C4-2B (cell line): ENCODE measurements at regions not wholly inside any gene's neighbourhood (a gene's known extent, or its start where the extent isn't known, plus 50 kb on each side); places are given as distances from the start of the nearest gene placed in this dataset.

ENCODE experiments used
- H3K27ac ChIP-seq: fragments of 450-650 bp; 2 replicates; pipeline ENCODE4 v1.5.1; 2017
- ZFX ChIP-seq: fragments of 450-650 bp; IDR thresholded peaks from 2 replicates; pipeline ENCODE4 v1.6.1; 2017
- TF ChIP-seq, protein P1 (sequence below): fragments of 450-650 bp; conservative IDR thresholded peaks from 2 replicates; pipeline ENCODE4 v1.5.1; 2017; ENCODE audit warnings: mild to moderate bottlenecking

DNA sequence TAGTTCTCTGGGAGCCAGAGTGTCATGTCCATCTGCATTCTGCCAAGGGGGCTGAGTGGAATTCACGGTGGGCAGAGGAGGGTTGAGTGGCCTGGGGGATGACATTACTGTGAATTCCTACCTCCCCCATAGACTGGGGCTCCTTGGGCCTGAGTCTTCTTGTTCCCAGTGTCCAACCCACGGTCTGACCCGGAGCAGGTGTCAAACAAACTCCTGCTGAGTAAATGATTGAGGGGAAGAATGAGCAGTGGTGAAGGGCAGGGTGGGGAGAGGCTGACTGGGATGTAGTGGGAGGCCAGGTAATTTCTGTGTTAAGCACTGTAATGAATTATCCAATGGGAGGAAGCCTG, 597.6 kb downstream of the MATN1 start:
- TF ChIP-seq ZFX: no peak
- TF ChIP-seq, protein P1, sequence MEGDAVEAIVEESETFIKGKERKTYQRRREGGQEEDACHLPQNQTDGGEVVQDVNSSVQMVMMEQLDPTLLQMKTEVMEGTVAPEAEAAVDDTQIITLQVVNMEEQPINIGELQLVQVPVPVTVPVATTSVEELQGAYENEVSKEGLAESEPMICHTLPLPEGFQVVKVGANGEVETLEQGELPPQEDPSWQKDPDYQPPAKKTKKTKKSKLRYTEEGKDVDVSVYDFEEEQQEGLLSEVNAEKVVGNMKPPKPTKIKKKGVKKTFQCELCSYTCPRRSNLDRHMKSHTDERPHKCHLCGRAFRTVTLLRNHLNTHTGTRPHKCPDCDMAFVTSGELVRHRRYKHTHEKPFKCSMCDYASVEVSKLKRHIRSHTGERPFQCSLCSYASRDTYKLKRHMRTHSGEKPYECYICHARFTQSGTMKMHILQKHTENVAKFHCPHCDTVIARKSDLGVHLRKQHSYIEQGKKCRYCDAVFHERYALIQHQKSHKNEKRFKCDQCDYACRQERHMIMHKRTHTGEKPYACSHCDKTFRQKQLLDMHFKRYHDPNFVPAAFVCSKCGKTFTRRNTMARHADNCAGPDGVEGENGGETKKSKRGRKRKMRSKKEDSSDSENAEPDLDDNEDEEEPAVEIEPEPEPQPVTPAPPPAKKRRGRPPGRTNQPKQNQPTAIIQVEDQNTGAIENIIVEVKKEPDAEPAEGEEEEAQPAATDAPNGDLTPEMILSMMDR: no peak
- no peak overlapping the region for H3K27ac ChIP-seq

DNA sequence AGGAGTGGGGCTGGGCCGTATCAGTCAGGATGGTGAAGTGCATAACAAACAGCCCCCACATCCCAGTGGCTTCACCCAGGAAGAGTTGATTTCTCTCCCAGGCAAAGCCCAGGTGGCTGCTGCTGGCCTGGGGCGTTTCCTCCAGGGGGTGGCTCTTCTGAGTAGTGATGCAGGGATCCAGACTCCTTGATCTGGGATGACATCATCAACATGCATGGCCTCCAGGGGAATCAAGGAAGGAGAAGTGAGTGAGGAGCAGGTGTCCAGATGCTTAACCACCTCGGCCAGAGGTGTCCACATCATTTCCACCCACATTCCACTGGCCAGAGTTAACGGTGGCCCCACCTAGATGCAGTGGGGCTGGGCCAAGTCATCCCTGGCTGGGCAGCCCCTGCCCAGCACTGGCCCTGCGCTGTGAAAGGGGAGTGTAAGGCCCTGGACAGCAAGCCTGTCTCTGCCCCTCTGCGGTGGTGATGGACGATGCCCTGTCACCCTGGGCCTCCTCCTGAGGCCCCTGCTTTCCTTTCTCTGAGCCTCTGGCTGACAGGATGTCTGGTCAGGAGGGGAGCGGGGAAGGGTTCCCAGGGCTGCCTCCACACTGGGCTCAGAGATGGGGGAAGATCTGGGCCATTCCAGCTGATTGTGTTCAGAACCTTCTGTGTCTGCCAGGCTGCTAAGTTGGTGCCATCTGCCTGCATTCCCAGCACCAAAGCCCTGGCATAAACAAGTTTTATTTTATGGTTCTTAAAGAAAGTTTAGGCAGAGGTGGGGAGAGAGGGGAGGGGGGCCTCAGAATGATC, 598.2 kb downstream of the MATN1 start:
- no peak for TF ChIP-seq ZFX
- H3K27ac ChIP-seq: no peak overlapping the region

- TF ChIP-seq ZFX: no peak
- TF ChIP-seq, protein P1: no peak
- no peak overlapping the region for H3K27ac ChIP-seq
These were observed 599.5 kb downstream of the MATN1 start for GRCh38 chr1:30123896-30124295.

DNA sequence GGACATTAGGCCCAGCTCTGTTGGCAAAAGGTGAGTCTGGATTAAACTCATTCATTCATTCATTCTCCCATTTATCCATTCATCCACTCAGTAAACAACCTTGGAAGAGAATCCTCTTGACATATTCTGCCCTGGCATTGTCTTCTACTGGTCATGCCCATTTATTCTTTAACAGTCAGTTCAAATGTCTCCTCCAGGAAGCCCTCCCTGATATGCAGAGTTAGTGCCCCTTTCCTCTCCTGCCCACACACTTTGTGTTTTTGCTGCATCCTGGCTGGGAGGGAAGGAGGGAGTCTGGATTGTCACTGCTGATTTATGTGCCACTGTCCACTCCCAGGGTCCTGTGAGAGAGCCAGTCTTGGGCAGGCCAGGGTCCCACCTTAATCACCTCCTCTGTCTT, 600.3 kb downstream of the MATN1 start:
- H3K27ac ChIP-seq: no peak overlapping the region
- no peak for TF ChIP-seq ZFX
- TF ChIP-seq, protein P1: no peak

GRCh38 chr1:30120245-30121000, 603.0 kb downstream of the MATN1 start:
- no peak for TF ChIP-seq ZFX
- TF ChIP-seq, protein P1: no peak

DNA sequence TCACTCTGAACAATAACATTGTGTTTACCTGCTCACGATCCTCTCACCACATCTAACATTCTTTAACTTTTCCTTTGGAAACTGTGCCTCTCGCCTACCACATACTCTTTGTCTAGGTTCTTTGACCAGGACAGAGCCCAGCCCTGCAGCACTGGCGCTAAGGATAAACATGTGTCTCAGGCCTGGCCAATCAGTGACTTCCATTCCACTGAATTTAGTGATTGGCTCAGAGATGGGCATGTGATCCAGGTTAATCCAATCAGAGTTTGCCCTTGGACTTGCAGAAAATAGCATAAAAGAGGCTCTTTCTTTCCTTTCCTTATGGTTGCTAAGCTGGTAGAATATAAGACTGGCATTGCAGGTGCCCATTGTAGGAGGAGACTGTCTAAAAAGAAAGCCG, 605.7 kb downstream of the MATN1 start:
- no peak overlapping the region for H3K27ac ChIP-seq
- TF ChIP-seq ZFX: no peak
- TF ChIP-seq, protein P1: no peak

More at GRCh38 chr1:30120245-30121000, 603.0 kb downstream of the MATN1 start:
- H3K27ac ChIP-seq: no peak overlapping the region

DNA sequence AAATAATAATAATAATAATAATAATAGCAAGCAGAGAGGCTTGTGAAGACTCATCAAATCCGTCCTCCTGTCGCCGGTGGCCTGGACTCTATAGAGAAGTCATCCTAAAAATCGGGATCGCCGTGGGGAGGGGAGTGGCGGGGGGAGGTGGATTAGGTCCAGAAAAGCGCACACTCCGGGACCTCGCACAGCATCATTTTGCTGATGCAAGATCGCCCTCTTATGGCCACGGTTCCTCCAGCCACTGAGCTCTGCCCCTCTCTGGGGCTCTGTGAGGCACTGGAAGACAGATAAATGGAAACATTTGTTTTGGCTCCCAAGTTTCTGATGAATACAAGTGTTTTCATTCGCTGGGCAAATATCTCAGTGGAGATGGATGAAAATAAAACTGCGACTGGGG, 612.0 kb downstream of the MATN1 start:
- TF ChIP-seq, protein P1: peak; percentile 68
- no peak for TF ChIP-seq ZFX
- H3K27ac ChIP-seq: no peak overlapping the region
